WERI-Rb-1 (cell line): ENCODE measurements at regions not wholly inside any gene's neighbourhood (a gene's known extent, or its start where the extent isn't known, plus 50 kb on each side); places are given as distances from the start of the nearest gene placed in this dataset.

Experiments used
- DNase-seq: peaks from one replicate; pipeline ENCODE4 v3.0.0-alpha.2; 2020
- H3K27ac ChIP-seq: fragments of 250-450 bp; sonication (Bioruptor Pico); 2 replicates; pipeline ENCODE4 v1.5.1; 2020; ENCODE audit warnings: mild to moderate bottlenecking, moderate library complexity
- H3K27me3 ChIP-seq: fragments of 250-450 bp; sonication (Bioruptor Pico); 2 replicates; pipeline ENCODE4 v1.5.1; 2021; ENCODE audit warnings: mild to moderate bottlenecking, low read depth, moderate library complexity; ENCODE audit not compliant: insufficient read depth, severe bottlenecking
- H3K36me3 ChIP-seq: fragments of 250-450 bp; sonication (Bioruptor Pico); 2 replicates; pipeline ENCODE4 v1.5.1; 2020; ENCODE audit warnings: mild to moderate bottlenecking, moderate library complexity
- H3K4me3 ChIP-seq: 2 replicates; pipeline ENCODE4 v1.5.1; 2011; ENCODE audit warnings: low read depth, mild to moderate bottlenecking, control low read depth, low read length
- H3K9me3 ChIP-seq: fragments of 250-450 bp; sonication (Bioruptor Pico); 2 replicates; pipeline ENCODE4 v1.5.1; 2021; ENCODE audit warnings: mild to moderate bottlenecking, moderate library complexity; ENCODE audit not compliant: severe bottlenecking
- CTCF ChIP-seq: IDR thresholded peaks from 2 replicates; pipeline ENCODE4 v1.5.1; 2011; ENCODE audit warnings: low read depth, mild to moderate bottlenecking, control low read depth, inconsistent platforms, low read length

- Histone ChIP-seq H3K27me3 (no peaks in the 10 kb centered on the region), H3K4me3 (no peak overlapping the region), H3K27ac (no peak overlapping the region), H3K9me3 (no peaks in the 10 kb centered on the region), H3K36me3 (no peaks in the 10 kb centered on the region)
- DNase-seq: no peak
- TF ChIP-seq CTCF: no peak
These were observed 374.8 kb upstream of the SLCO3A1 start for GRCh38 chr15:91478717-91479191.

GRCh38 chr15:91480426-91480825 lies 373.1 kb upstream of the SLCO3A1 start:
- Histone ChIP-seq H3K36me3 (no peaks in the 10 kb centered on the region), H3K9me3 (no peaks in the 10 kb centered on the region), H3K4me3 (no peak overlapping the region), H3K27ac (no peak overlapping the region), H3K27me3 (no peaks in the 10 kb centered on the region)
- DNase-seq: no peak
- TF ChIP-seq CTCF: no peak

- no peaks in the 10 kb centered on the region for H3K36me3 ChIP-seq
- H3K4me3 ChIP-seq: no peak overlapping the region
- DNase-seq: no peak
- H3K27me3 ChIP-seq: no peaks in the 10 kb centered on the region
- no peaks in the 10 kb centered on the region for H3K9me3 ChIP-seq
- TF ChIP-seq CTCF: no peak
- no peak overlapping the region for H3K27ac ChIP-seq
These were observed 370.7 kb upstream of the SLCO3A1 start for GRCh38 chr15:91482799-91483198.

GRCh38 chr15:91484141-91484540 lies 369.4 kb upstream of the SLCO3A1 start:
- TF ChIP-seq CTCF: no peak
- peak overlapping the region; percentile 36 for H3K27ac ChIP-seq
- no peaks in the 10 kb centered on the region for H3K36me3 ChIP-seq
- H3K4me3 ChIP-seq: peak overlapping the region; percentile 1; the same call in 1 of the 2 replicates
- H3K27me3 ChIP-seq: no peaks in the 10 kb centered on the region
- H3K9me3 ChIP-seq: no peaks in the 10 kb centered on the region
- DNase-seq: peak; percentile 63

- Histone ChIP-seq H3K36me3 (no peaks in the 10 kb centered on the region), H3K4me3 (no peak overlapping the region), H3K9me3 (no peaks in the 10 kb centered on the region), H3K27me3 (no peaks in the 10 kb centered on the region), H3K27ac (no peak overlapping the region)
- DNase-seq: no peak
- no peak for TF ChIP-seq CTCF
These were observed 365.1 kb upstream of the SLCO3A1 start for GRCh38 chr15:91488452-91488851.

GRCh38 chr15:91490211-91490610 lies 363.3 kb upstream of the SLCO3A1 start:
- H3K27me3 ChIP-seq: no peaks in the 10 kb centered on the region
- H3K9me3 ChIP-seq: no peaks in the 10 kb centered on the region
- H3K36me3 ChIP-seq: no peaks in the 10 kb centered on the region
- DNase-seq: no peak
- no peak for TF ChIP-seq CTCF
- no peak overlapping the region for H3K27ac ChIP-seq
- no peak overlapping the region for H3K4me3 ChIP-seq
